HL-60 (cell line): ENCODE measurements at regions not wholly inside any gene's neighbourhood (a gene's known extent, or its start where the extent isn't known, plus 50 kb on each side); places are given as distances from the start of the nearest gene placed in this dataset.
A peak's percentile ranks its signal among the peaks of the same experiment; 100 is the strongest.

Source experiments
- DNase-seq, 2 experiments: peaks; one replicate each; pipeline ENCODE4 v3.0.0-alpha.2; 2010 to 2020; ENCODE audit warnings: low read depth in 1 of 2, low spot score in 1 of 2
- H3K27ac ChIP-seq: fragments of 250-450 bp; sonication (Bioruptor Pico); replicated peaks from 2 replicates; pipeline ENCODE4 v1.5.1; 2020; ENCODE audit warnings: mild to moderate bottlenecking, moderate library complexity
- H3K27me3 ChIP-seq: fragments of 250-450 bp; sonication (Bioruptor Pico); 2 replicates; pipeline ENCODE4 v1.5.1; 2021; ENCODE audit warnings: mild to moderate bottlenecking, moderate library complexity; ENCODE audit not compliant: insufficient read depth, poor library complexity, severe bottlenecking
- H3K4me3 ChIP-seq: replicated peaks from 2 replicates; pipeline ENCODE4 v1.5.1; 2011; ENCODE audit warnings: mild to moderate bottlenecking, control low read depth, low read length; ENCODE audit not compliant: insufficient read depth
- CTCF ChIP-seq: IDR thresholded peaks from one replicate; pipeline ENCODE4 v1.5.1; 2011; ENCODE audit warnings: low read length, control low read depth, inconsistent platforms; ENCODE audit not compliant: insufficient read depth
- GABPA ChIP-seq: IDR thresholded peaks from 2 replicates; pipeline ENCODE4 v1.6.1; 2012; ENCODE audit warnings: low read depth
- POLR2AphosphoS5 ChIP-seq: IDR thresholded peaks from 2 replicates; pipeline ENCODE4 v1.6.1; 2012; ENCODE audit warnings: low read depth
- REST ChIP-seq: IDR thresholded peaks from 2 replicates; pipeline ENCODE4 v1.6.1; 2012; ENCODE audit warnings: low read depth; ENCODE audit not compliant: insufficient replicate concordance
- SPI1 ChIP-seq: IDR thresholded peaks from 2 replicates; pipeline ENCODE4 v1.6.1; 2012; ENCODE audit warnings: low read depth, mild to moderate bottlenecking, borderline replicate concordance

GRCh38 chr2:136062066-136062837, 55.7 kb downstream of the CXCR4 start:
- no peak for DNase-seq
- Histone ChIP-seq H3K27me3 (no peaks in the 10 kb centered on the region), H3K4me3 (no peak overlapping the region), H3K27ac (no peak overlapping the region)
- no peak for TF ChIP-seq CTCF
- TF ChIP-seq POLR2AphosphoS5 = no peak
- no peak for TF ChIP-seq GABPA
- no peak for TF ChIP-seq REST
- TF ChIP-seq SPI1 = no peak

- Histone ChIP-seq H3K27ac (no peak overlapping the region), H3K4me3 (no peak overlapping the region), H3K27me3 (no peaks in the 10 kb centered on the region)
- no peak for TF ChIP-seq GABPA
- TF ChIP-seq CTCF = no peak
- no peak for TF ChIP-seq REST
- no peak for TF ChIP-seq POLR2AphosphoS5
- TF ChIP-seq SPI1 = no peak
- no peak for DNase-seq
These were observed 57.5 kb downstream of the CXCR4 start for GRCh38 chr2:136060416-136060815.

- Histone ChIP-seq H3K27me3 (no peaks in the 10 kb centered on the region), H3K4me3 (no peak overlapping the region), H3K27ac (no peak overlapping the region)
- peak; percentile 71; the same call in 1 of the 2 replicates for TF ChIP-seq SPI1
- TF ChIP-seq GABPA = no peak
- peak; percentile 12 to 19 for DNase-seq
These were observed 58.9 kb downstream of the CXCR4 start for GRCh38 chr2:136059036-136059472.

GRCh38 chr2:136058262-136058661, 59.7 kb downstream of the CXCR4 start:
- no peak overlapping the region for H3K4me3 ChIP-seq
- DNase-seq = no peak
- H3K27me3 ChIP-seq = no peaks in the 10 kb centered on the region
- TF ChIP-seq REST (no peak), POLR2AphosphoS5 (no peak), CTCF (no peak), GABPA (no peak), SPI1 (no peak)
- H3K27ac ChIP-seq = no peak overlapping the region; the same call in 1 of the 2 replicates
